Subcutaneous abdominal adipose tissue (tissue), 5 donors: ENCODE measurements at regions not wholly inside any gene's neighbourhood (a gene's known extent, or its start where the extent isn't known, plus 50 kb on each side); places are given as distances from the start of the nearest gene placed in this dataset.

Experiments used
- H3K27ac ChIP-seq: one replicate; pipeline ENCODE4 v1.7.0; 2013; ENCODE audit warnings: low read depth, mild to moderate bottlenecking, inconsistent platforms, low read length, moderate library complexity
- H3K27me3 ChIP-seq, 5 donors: one replicate each; pipeline ENCODE4 v1.7.0; 2013; ENCODE audit warnings: low read length in 5 of 5, inconsistent platforms in 1 of 5; ENCODE audit not compliant: control insufficient read depth in 5 of 5, insufficient read depth in 4 of 5
- H3K36me3 ChIP-seq, 5 donors: one replicate each; pipeline ENCODE4 v1.7.0; 2013; ENCODE audit warnings: low read length in 5 of 5; ENCODE audit not compliant: control insufficient read depth in 5 of 5, insufficient read depth in 5 of 5
- H3K4me1 ChIP-seq, 5 donors: one replicate each; pipeline ENCODE4 v1.7.0; 2013; ENCODE audit warnings: low read length in 5 of 5, mild to moderate bottlenecking in 3 of 5, moderate library complexity in 1 of 5; ENCODE audit not compliant: control insufficient read depth in 5 of 5, insufficient read depth in 5 of 5
- H3K4me3 ChIP-seq, 5 donors: one replicate each; pipeline ENCODE4 v1.7.0; 2013; ENCODE audit warnings: low read length in 5 of 5, low read depth in 1 of 5
- H3K9ac ChIP-seq, 5 donors: one replicate each; pipeline ENCODE4 v1.7.0; 2013; ENCODE audit warnings: low read length in 5 of 5, mild to moderate bottlenecking in 4 of 5, moderate library complexity in 3 of 5
- H3K9me3 ChIP-seq, 5 donors: one replicate each; pipeline ENCODE4 v1.7.0; 2013; ENCODE audit warnings: low read length in 5 of 5; ENCODE audit not compliant: control insufficient read depth in 5 of 5
- donor health status: healthy.
- donor health status: healthy.
- donor health status: healthy.
- donor health status: healthy.
- donor health status: healthy.

DNA sequence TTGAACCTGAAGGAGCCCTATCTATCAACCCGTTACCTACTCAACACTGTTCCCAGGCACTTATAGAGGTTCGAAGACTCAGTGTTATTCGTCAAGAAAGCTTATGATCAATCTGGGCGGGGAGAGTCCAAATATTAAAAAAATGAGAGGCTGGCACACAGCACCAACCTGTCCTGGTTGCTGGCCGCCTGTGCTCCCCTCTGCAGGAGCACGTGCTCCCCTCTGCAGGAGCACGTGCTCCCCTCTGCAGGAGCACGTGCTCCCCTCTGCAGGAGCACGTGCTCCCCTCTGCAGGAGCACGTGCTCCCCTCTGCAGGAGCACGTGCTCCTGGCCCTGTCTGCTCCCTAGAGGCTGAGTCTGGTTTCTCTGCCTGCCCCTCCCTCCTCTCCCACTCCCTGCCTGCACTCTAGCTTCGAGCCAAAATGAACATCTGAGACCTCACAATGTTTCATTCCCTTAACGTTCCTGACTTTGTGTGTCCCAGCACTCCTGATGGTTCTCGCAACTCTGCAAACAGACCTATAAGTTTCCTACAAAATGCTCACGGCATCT, 614.0 kb upstream of the ID2 start:
- H3K9me3 ChIP-seq = no peaks in the 10 kb centered on the region
- H3K4me3 ChIP-seq = no peak overlapping the region
- H3K27me3 ChIP-seq = no peaks in the 10 kb centered on the region
- no peaks in the 10 kb centered on the region for H3K36me3 ChIP-seq
- peaks cover 0 to 5% (median 0%) of the 10 kb centered on the region in 5 donors for H3K4me1 ChIP-seq
- no peak overlapping the region for H3K9ac ChIP-seq
- no peak overlapping the region for H3K27ac ChIP-seq

DNA sequence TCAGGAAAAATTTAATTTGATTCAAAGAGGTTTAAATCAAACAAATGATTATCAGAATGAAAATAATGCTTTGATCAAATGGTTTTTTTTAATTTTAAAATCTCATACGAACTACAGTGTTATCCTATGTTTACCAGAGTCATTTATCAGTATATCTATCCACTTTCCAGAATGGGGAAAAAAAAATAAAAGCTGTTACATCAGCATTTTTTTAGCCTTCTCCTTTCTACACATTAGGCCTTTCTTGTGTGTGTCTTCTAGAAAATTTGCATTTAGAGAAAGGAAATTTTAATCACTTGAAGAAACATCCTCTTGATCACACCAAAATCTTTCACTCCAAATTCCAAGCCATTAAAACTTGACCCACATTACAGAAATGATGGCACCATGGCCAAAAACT, 608.9 kb upstream of the ID2 start:
- Histone ChIP-seq H3K9ac (no peak overlapping the region), H3K9me3 (no peaks in the 10 kb centered on the region), H3K36me3 (no peaks in the 10 kb centered on the region), H3K27me3 (no peaks in the 10 kb centered on the region), H3K27ac (no peak overlapping the region), H3K4me1 (peaks cover 0 to 18% (median 12%) of the 10 kb centered on the region in 5 donors), H3K4me3 (no peak overlapping the region)

DNA sequence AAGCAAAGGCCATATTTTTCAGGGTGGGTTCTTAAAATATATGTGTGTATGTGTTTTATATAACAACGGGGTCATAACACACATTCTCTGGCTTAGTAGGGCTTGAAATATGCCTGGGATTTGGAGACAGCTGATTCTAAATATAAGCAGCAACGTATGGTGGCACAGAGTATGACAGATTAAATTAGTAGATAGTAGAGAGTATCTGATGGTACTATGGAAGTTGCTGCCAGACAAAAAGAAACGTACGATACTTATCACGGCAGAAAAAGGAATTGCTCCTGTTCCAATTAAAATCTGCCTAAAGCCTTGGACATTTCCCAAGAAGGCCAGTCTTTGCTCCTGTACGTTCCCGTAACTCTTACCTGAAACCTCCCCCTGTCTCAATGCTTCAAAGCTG, 607.9 kb upstream of the ID2 start:
- Histone ChIP-seq H3K27ac (no peak overlapping the region), H3K27me3 (no peaks in the 10 kb centered on the region), H3K4me1 (peaks cover 0 to 15% (median 12%) of the 10 kb centered on the region in 5 donors), H3K9me3 (no peaks in the 10 kb centered on the region), H3K9ac (no peak overlapping the region), H3K4me3 (no peak overlapping the region), H3K36me3 (no peaks in the 10 kb centered on the region)

DNA sequence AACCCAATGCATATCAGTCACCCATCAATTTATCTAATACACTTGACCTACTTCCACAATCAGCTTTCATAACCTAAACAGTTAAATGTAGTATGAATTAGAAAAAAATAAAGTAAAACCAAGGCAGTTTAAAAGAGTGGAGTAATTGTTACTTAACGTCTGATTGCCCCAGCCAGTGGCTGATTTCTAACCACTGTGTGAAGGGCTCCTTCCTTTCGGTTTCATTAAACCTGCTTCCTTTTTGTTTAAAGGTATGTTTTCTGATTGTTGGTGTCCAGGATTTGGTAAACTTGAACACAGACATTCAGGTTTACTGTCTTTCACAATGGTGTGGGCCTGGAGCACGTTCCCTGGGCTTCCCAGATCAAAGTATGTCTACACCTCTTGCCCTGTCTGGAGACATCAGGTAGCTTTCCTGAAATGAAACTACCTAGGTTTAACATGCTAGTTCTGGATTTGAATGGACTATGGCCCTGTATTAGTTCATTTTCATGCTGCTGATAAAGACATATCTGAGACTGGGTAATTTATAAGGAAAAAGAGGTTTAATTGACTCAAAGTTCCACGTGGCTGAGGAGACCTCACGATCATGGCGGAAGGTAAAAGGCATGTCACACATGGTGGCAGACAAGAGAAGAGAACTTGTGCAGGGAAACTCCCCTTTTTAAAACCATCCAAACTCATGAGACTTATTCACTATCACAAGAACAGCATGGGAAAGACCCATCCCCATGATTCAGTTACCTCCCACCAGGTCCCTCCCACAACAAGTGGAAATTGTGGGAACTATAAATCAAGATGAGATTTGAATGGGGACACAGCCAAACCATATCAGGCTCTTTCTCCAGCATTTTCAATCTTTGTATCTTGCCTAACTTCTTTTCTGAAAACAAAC, 605.2 kb upstream of the ID2 start:
- H3K27me3 ChIP-seq = no peaks in the 10 kb centered on the region
- H3K9me3 ChIP-seq = no peaks in the 10 kb centered on the region
- peak overlapping the region in 1 of 5 donors; percentile 18 for H3K9ac ChIP-seq
- peaks cover 0 to 15% (median 12%) of the 10 kb centered on the region in 5 donors for H3K4me1 ChIP-seq
- H3K36me3 ChIP-seq = no peaks in the 10 kb centered on the region
- H3K27ac ChIP-seq = peak overlapping the region; percentile 37
- no peak overlapping the region for H3K4me3 ChIP-seq

DNA sequence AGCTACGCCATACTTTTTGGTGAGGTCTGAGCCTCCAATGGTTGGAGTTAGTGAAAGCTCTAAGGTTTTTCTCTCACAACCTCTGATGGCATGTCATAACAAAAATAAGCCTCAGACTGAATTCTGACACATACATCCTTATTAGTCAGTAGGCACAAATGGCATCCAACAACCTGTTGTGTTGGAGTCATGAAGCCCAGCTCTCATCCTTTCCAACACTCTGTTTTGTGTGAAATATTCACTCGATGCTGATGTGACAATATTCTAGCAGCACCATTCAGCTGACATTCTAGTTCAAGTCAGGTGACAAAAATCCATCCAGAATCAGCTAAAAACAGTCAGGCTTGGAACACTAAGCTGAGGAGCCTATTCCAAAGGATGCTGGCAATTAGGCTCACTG, 603.2 kb upstream of the ID2 start:
- H3K36me3 ChIP-seq = no peaks in the 10 kb centered on the region
- H3K9ac ChIP-seq = no peak overlapping the region
- H3K27me3 ChIP-seq = no peaks in the 10 kb centered on the region
- no peaks in the 10 kb centered on the region for H3K9me3 ChIP-seq
- no peak overlapping the region for H3K27ac ChIP-seq
- H3K4me3 ChIP-seq = no peak overlapping the region
- peaks cover 0 to 15% (median 12%) of the 10 kb centered on the region in 5 donors for H3K4me1 ChIP-seq

DNA sequence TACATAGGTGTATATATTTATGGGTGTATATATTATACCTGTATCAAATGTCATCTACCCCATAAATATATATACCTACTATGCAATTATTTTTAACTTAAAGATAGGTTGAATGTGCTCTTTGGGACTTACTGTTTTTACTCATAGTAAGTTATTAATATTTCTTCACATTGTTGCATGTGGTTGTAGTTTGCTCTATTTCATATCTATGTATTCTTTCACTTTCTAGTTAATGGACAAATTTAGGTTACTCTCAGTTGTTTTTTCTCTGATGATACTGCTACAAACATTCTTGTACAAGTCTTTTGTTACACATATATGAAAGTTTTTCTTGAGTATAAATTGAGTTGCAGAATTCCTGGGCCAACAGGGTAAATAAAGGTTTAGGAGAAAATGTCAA, 601.8 kb upstream of the ID2 start:
- H3K27ac ChIP-seq = no peak overlapping the region
- no peaks in the 10 kb centered on the region for H3K9me3 ChIP-seq
- H3K36me3 ChIP-seq = no peaks in the 10 kb centered on the region
- peaks cover 0 to 15% (median 12%) of the 10 kb centered on the region in 5 donors for H3K4me1 ChIP-seq
- no peak overlapping the region for H3K9ac ChIP-seq
- H3K27me3 ChIP-seq = no peaks in the 10 kb centered on the region
- no peak overlapping the region for H3K4me3 ChIP-seq

DNA sequence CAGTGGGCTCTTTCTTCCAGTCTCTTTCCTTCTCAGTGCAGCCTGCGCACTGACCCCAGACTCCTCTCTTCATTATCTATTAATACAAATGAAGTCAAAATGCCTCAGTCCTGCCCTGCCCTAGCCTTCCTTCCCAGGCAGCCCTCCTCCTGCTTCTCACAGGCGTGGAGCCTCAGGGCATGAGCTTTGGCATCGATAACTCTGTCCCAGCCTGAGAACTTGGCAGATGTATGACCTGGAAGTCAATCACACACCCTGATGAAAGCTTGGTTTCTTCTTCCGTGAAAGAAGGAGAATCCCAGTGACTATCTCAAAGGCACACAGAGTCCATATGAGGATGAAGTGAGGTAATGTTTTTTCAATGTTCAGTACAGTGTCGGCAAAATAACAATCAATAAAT, 600.7 kb upstream of the ID2 start:
- Histone ChIP-seq H3K9me3 (no peaks in the 10 kb centered on the region), H3K4me3 (no peak overlapping the region), H3K27me3 (no peaks in the 10 kb centered on the region), H3K27ac (no peak overlapping the region), H3K9ac (no peak overlapping the region), H3K4me1 (peaks cover 0 to 7% (median 4%) of the 10 kb centered on the region in 5 donors), H3K36me3 (no peaks in the 10 kb centered on the region)

DNA sequence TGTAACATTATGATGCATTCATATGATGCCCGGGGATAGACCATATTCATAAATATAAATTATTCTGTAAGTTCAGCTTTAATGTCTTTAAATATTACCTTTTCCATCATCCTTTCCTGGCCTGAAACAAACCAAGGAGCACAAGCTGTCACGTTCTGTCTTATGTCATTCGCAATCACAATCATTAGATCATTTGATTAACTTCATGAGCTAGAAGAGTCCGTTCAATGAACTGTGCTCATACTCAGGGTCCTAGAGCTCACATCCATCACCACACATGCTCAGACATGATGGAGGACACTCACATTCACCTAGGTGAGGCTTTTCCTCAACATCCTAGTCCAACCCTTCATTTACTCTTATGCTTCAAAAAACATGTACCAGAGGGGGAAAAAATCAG, 599.0 kb upstream of the ID2 start:
- no peaks in the 10 kb centered on the region for H3K9me3 ChIP-seq
- H3K4me3 ChIP-seq = no peak overlapping the region
- no peak overlapping the region for H3K9ac ChIP-seq
- H3K27me3 ChIP-seq = no peaks in the 10 kb centered on the region
- H3K27ac ChIP-seq = no peak overlapping the region
- peaks cover 0 to 7% (median 0%) of the 10 kb centered on the region in 5 donors for H3K4me1 ChIP-seq
- H3K36me3 ChIP-seq = no peaks in the 10 kb centered on the region

DNA sequence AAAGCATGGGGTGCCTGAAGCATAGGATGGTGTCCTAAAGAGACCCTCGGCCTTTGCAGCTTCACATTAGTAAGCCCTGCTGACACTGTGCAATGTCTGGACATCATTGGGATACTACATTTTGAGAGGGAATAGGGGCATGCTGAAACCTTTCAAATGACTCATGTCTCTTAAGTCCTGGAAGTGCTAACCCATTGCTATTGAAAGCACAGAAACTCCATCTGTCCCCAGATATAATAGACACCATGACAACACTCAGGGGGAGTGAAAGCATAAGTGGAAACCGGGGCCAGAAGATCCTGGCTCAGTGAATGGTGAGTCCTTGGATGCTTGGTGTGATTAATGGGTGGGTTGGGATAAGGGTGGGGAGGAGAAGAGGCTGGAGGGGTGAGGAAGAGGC, 595.5 kb upstream of the ID2 start:
- Histone ChIP-seq H3K27me3 (no peaks in the 10 kb centered on the region), H3K36me3 (no peaks in the 10 kb centered on the region), H3K27ac (no peak overlapping the region), H3K4me3 (no peak overlapping the region), H3K9me3 (no peaks in the 10 kb centered on the region), H3K9ac (no peak overlapping the region), H3K4me1 (peaks cover 4 to 27% (median 20%) of the 10 kb centered on the region in 5 donors)

DNA sequence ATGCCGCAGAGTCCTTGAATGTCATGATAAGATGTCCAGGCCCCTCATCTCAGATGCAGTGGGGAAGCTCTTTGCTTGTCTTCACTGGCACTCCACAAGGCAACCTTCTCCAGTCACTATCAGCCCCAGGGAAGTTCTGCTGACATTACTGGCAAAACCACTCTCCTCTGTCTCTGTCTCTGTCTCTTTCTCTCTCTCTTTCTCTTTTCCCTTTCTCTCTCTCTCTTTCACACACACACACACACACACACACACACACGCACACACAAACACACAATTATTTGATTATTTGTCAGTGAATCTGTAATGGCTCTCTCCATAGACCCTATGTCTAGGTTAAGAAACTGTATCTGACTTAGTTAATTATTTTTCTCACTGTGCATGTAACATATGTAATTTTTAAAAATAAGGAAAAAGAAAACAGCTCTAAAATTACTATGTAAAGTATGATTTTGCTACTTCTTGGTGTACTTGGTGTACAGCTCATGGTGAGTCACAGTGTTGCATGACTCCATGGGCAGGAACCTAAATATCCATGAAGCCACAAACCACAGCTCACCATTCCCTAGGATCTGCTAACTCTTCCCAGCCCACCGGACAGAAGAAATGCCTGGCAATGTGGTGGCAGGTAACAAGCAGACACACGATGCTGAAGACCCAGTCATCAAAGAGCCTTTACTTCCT, 594.9 kb upstream of the ID2 start:
- Histone ChIP-seq H3K9ac (no peak overlapping the region), H3K27ac (no peak overlapping the region), H3K36me3 (no peaks in the 10 kb centered on the region), H3K4me3 (no peak overlapping the region), H3K4me1 (peaks cover 4 to 28% (median 20%) of the 10 kb centered on the region in 5 donors), H3K27me3 (no peaks in the 10 kb centered on the region), H3K9me3 (no peaks in the 10 kb centered on the region)
